Nephron progenitor cell (in vitro differentiated cells): ENCODE measurements at regions not wholly inside any gene's neighbourhood (a gene's known extent, or its start where the extent isn't known, plus 50 kb on each side); places are given as distances from the start of the nearest gene placed in this dataset.
"Not testable (repeated sequence)": the region's sequence is repeated elsewhere in the genome, so short reads cannot be mapped to it uniquely, and the experiment has no call there.

Experiments
- DNase-seq: peaks from one replicate; pipeline ENCODE4 v3.0.0; 2021
- H3K27ac Mint-ChIP-seq: 2 replicates; pipeline ENCODE4 v1.8.0; 2021; ENCODE audit warnings: mild to moderate bottlenecking, moderate library complexity, mixed read lengths
- H3K27me3 Mint-ChIP-seq: 2 replicates; pipeline ENCODE4 v1.8.0; 2021; ENCODE audit warnings: mild to moderate bottlenecking, low read depth, mixed read lengths; ENCODE audit not compliant: poor library complexity
- H3K36me3 Mint-ChIP-seq: 2 replicates; pipeline ENCODE4 v1.8.0; 2021; ENCODE audit warnings: low read depth, mixed read lengths
- H3K4me1 Mint-ChIP-seq: 2 replicates; pipeline ENCODE4 v1.8.0; 2021; ENCODE audit warnings: mixed read lengths
- H3K4me3 Mint-ChIP-seq: 2 replicates; pipeline ENCODE4 v1.8.0; 2021; ENCODE audit warnings: mild to moderate bottlenecking, moderate library complexity, mixed read lengths
- H3K9me3 Mint-ChIP-seq: 2 replicates; pipeline ENCODE4 v1.8.0; 2021; ENCODE audit warnings: mild to moderate bottlenecking, moderate library complexity, mixed read lengths
- TF ChIP-seq, protein P1 (sequence below): fragments of 200-600 bp; sonication (generic); IDR thresholded peaks from 2 replicates; pipeline ENCODE4 v1.5.0; 2021; ENCODE audit warnings: antibody characterized with exemption

DNA sequence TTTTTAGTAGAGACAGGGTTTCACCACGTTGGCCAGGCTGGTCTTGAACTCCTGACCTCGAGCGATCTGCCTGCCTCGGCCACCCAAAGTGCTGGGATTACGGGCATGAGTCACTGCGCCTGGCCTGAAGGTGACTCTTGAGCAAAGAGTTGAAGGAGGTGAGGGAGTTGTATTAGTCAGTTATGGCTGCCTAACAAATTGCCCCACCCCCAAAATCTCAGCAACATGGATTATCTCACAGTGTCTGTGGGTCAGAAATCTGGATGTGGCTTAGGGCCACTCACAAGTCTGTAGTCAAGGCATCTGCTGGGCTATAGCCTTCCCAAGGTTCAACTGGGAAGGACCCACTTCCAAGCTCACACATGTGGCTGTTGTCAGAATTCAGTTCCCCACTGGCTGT, 52.8 kb upstream of the ADGRE5 start:
- TF ChIP-seq, protein P1, sequence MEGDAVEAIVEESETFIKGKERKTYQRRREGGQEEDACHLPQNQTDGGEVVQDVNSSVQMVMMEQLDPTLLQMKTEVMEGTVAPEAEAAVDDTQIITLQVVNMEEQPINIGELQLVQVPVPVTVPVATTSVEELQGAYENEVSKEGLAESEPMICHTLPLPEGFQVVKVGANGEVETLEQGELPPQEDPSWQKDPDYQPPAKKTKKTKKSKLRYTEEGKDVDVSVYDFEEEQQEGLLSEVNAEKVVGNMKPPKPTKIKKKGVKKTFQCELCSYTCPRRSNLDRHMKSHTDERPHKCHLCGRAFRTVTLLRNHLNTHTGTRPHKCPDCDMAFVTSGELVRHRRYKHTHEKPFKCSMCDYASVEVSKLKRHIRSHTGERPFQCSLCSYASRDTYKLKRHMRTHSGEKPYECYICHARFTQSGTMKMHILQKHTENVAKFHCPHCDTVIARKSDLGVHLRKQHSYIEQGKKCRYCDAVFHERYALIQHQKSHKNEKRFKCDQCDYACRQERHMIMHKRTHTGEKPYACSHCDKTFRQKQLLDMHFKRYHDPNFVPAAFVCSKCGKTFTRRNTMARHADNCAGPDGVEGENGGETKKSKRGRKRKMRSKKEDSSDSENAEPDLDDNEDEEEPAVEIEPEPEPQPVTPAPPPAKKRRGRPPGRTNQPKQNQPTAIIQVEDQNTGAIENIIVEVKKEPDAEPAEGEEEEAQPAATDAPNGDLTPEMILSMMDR = no peak
- H3K36me3 Mint-ChIP-seq = no peaks in the 10 kb centered on the region
- no peaks in the 10 kb centered on the region for H3K27me3 Mint-ChIP-seq
- peaks cover 8% of the 10 kb centered on the region for H3K4me1 Mint-ChIP-seq
- H3K9me3 Mint-ChIP-seq = no peaks in the 10 kb centered on the region
- no peak overlapping the region for H3K4me3 Mint-ChIP-seq
- DNase-seq = no peak
- H3K27ac Mint-ChIP-seq = no peak overlapping the region

DNA sequence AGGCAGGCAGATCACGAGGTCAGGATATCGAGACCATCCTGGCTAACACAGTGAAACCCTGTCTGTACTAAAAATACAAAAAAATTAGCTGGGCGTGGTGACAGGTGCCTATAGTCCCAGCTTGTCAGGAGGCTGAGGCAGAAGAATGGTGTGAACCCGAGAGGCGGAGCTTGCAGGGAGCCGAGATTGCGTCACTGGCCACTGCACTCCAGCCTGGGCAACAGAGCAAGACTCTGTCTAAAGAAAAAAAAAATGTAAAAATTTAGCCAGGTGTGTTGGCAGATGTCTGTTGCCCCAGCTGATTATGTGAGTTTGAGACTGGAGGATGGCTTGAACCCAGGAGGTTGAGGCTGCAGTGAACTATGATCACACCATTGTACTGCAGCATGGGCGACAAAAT, 54.2 kb upstream of the ADGRE5 start:
- not testable (repeated sequence) for DNase-seq, H3K27me3 Mint-ChIP-seq, H3K9me3 Mint-ChIP-seq, H3K4me1 Mint-ChIP-seq, H3K4me3 Mint-ChIP-seq, H3K27ac Mint-ChIP-seq, H3K36me3 Mint-ChIP-seq

DNA sequence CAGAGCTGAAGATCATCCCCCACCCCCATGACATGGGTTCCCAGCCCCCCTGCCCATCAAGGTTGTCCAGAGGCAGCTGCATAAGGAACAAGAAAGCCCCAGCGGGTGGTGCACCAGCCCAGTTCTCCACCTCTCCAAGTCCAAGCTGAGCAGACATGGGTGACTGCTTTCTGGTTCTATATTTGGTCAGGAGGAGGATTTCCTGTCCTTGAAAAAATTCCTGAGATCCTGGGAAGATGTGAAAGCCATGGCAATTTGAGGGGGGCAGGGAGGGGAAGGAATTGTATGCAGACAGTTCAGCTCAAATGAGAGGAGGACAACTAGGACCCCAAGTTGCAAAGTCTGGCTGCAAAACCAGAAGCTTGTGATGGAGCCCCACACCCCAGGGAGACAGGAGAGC, 55.4 kb upstream of the ADGRE5 start:
- Mint-ChIP-seq H3K9me3 (peaks cover 6% of the 10 kb centered on the region), H3K4me3 (no peak overlapping the region), H3K27ac (no peak overlapping the region), H3K27me3 (peaks cover 4% of the 10 kb centered on the region), H3K4me1 (peaks cover 8% of the 10 kb centered on the region), H3K36me3 (peaks cover 5% of the 10 kb centered on the region)
- TF ChIP-seq, protein P1 = no peak
- DNase-seq = no peak

DNA sequence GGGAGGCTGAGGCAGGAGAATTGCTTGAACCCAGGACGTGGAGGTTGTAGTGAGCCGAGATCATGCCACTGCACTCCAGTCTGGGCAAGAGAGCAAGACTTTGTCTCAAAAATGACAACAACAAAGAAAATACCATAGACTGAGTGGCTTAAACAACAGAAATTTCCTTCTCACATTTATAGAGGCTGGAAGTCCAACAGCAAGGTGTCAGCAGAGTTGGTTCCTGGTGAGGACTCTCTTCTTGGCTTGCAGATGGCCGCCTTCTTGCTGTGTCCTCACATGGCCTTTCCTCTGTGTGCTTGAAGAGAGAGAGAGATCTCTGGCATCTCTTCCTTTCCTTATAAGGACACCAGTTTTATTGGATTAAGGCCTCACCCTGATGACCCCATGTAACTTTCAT, 56.1 kb upstream of the ADGRE5 start:
- TF ChIP-seq, protein P1 = no peak
- H3K27me3 Mint-ChIP-seq = peaks cover 4% of the 10 kb centered on the region

DNA sequence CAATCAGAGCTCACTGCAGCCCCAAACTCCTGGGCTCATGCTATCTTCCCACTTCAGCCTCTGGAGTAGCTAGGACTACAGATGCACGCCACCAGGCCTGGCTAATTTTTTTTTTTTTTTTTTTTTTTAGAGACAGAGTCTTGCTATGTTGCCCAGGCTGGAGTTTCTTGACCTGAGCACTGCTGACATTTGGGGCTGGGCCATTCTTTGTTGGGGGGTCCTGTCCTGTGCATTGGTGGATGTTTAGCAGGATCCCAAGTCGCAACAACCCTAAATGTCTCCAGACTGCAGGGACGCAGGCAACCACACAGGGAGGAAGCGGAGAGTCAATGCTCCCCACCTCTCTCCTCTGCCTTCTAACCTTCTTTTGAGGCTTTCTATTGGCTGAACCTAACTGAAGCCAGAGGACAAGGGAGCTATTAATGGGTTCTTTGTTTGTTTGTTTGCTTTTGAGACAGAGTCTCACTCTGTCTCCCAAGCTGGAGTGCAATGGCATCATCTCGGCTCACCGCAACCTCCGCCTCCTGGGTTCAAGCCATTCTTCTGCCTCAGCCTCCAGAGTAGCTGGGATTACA, 58.3 kb upstream of the ADGRE5 start:
- peaks cover 4% of the 10 kb centered on the region for H3K27me3 Mint-ChIP-seq
- no peak for DNase-seq
- H3K27ac Mint-ChIP-seq = no peak overlapping the region
- peaks cover 19% of the 10 kb centered on the region for H3K9me3 Mint-ChIP-seq
- H3K4me3 Mint-ChIP-seq = no peak overlapping the region
- TF ChIP-seq, protein P1 = no peak
- H3K36me3 Mint-ChIP-seq = peaks cover 9% of the 10 kb centered on the region
- H3K4me1 Mint-ChIP-seq = peaks cover 8% of the 10 kb centered on the region

More for the DNA sequence above, 56.1 kb upstream of the ADGRE5 start:
- Mint-ChIP-seq H3K36me3 (peaks cover 6% of the 10 kb centered on the region), H3K4me1 (peaks cover 8% of the 10 kb centered on the region), H3K4me3 (no peak overlapping the region), H3K9me3 (peaks cover 11% of the 10 kb centered on the region), H3K27ac (no peak overlapping the region)
- no peak for DNase-seq

DNA sequence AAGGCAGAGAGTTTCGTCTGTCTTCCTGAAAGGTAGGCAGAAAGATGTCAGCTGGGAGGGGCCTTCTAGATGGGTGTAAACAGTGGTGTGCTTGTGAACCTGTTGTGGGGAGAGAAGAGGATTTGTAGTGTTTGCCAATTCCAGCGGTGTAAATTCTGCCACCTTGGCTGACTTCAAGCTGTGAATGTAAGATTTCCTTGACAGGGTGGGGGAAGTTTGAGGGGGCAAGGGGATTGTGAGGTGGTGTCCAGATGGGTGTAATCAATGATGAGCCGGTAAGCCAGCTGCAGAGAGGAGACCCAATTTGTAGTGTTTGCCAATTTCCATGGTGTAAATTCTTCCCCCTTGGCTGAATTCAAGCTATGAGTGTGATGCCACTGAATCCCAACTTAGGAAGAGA, 61.0 kb upstream of the ADGRE5 start:
- peaks cover 9% of the 10 kb centered on the region for H3K36me3 Mint-ChIP-seq
- H3K27me3 Mint-ChIP-seq = peaks cover 4% of the 10 kb centered on the region
- H3K4me3 Mint-ChIP-seq = no peak overlapping the region
- TF ChIP-seq, protein P1 = no peak
- no peaks in the 10 kb centered on the region for H3K4me1 Mint-ChIP-seq
- DNase-seq = no peak
- peaks cover 19% of the 10 kb centered on the region for H3K9me3 Mint-ChIP-seq
- no peak overlapping the region for H3K27ac Mint-ChIP-seq

DNA sequence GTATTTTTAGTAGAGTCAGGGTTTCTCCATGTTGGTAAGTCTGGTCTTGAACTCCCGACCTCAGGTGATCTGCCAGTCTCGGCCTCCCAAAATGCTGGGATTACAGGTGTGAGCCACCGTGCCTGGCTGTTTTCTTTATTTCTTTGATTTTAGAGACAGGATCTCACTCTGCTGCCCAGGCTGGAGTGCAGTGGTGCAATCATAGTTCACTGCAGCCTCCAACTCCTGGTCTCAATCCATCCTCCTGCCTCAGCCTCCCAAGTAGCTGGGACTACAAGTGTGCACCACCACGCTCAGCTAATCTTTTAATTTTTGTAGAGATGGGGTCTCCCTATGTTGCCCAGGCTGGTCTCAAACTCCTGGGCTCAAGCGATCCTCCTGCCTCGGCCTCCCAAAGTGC, 61.5 kb upstream of the ADGRE5 start:
- not testable (repeated sequence) for H3K27ac Mint-ChIP-seq, H3K36me3 Mint-ChIP-seq, H3K27me3 Mint-ChIP-seq, H3K4me3 Mint-ChIP-seq, H3K4me1 Mint-ChIP-seq, DNase-seq
- peaks cover 19% of the 10 kb centered on the region for H3K9me3 Mint-ChIP-seq
